HepG2 (cell line): ENCODE measurements at regions not wholly inside any gene's neighbourhood (a gene's known extent, or its start where the extent isn't known, plus 50 kb on each side); places are given as distances from the start of the nearest gene placed in this dataset.

ENCODE experiments used
- ATAC-seq: fragments of 200-7000 bp; cut with Tn5 transposase; 3 replicates; pipeline ENCODE4 v1.9.1; 2020; ENCODE audit warnings: mild to moderate bottlenecking, moderate library complexity
- BruUV-seq: library from RNA; stranded (reverse); fragments of 400-500 nt; replicated peaks from 2 replicates; lab custom pipeline; 2021; lab: Mats Ljungman, UMichigan
- CTCF ChIA-PET: fragments of 300-600 bp; formaldehyde crosslinking; extraction: SDS; loops from one replicate; lab custom pipeline; 2021; ENCODE audit warnings: low total read pairs, inconsistent platforms, low intra/inter-chr PET ratio; lab: Yijun Ruan, JAX
- POLR2A ChIA-PET: fragments of 350-600 bp; sonication (Branson Sonifier 250); formaldehyde crosslinking; loops from one replicate; lab custom pipeline; 2020; ENCODE audit warnings: antibody characterized with exemption, inconsistent platforms; lab: Yijun Ruan, JAX
- DNase-seq: peaks from one replicate; pipeline ENCODE4 v3.0.0-alpha.2; 2015; ENCODE audit warnings: low spot score
- FAIRE-seq: peaks from 3 replicates; lab custom pipeline; 2011; peaks lifted over from hg19 to GRCh38; lab: Jason Lieb, UNC
- H2AFZ ChIP-seq: one replicate; pipeline ENCODE4 v1.6.1; 2011; ENCODE audit warnings: low read length, inconsistent platforms
- H3K27ac ChIP-seq: fragments of 300-600 bp; 3 replicates; pipeline ENCODE4 v1.8.0; 2011; ENCODE audit warnings: mixed run types, mild to moderate bottlenecking, mixed read lengths, low read length, inconsistent platforms; ENCODE audit not compliant: insufficient read depth; ENCODE audit errors: extremely low read length
- H3K27me3 ChIP-seq, 2 experiments: fragments of 200-600 bp in 1 of 2; 2 replicates in 1 of 2; 3 replicates in 1 of 2; pipeline versions ENCODE4 v1.6.0 to v1.8.0; 2011; ENCODE audit warnings: low read length in 2 of 2, mild to moderate bottlenecking in 2 of 2, moderate library complexity in 2 of 2, inconsistent platforms in 1 of 2; ENCODE audit not compliant: insufficient read depth in 2 of 2, control insufficient read depth in 1 of 2
- H3K36me3 ChIP-seq, 2 experiments: fragments of 200-600 bp in 1 of 2; replicated peaks in 1 of 2; 2 replicates in 1 of 2; 3 replicates in 1 of 2; pipeline versions ENCODE4 v1.5.1 to v1.8.0; 2011; ENCODE audit warnings: low read length in 2 of 2, inconsistent platforms in 1 of 2; ENCODE audit not compliant: insufficient read depth in 2 of 2, control insufficient read depth in 1 of 2
- H3K4me1 ChIP-seq: 2 replicates; pipeline ENCODE4 v1.5.1; 2012; ENCODE audit warnings: low read length, inconsistent platforms; ENCODE audit not compliant: insufficient read depth
- H3K4me2 ChIP-seq: 2 replicates; pipeline ENCODE4 v1.6.0; 2011; ENCODE audit warnings: low read depth, low read length, inconsistent platforms
- H3K4me3 ChIP-seq, 3 experiments: fragments of 200-600 bp in 1 of 3; sonication (generic), shearing (Covaris generic) in 1 of 3; replicated peaks in 1 of 3; 2 replicates each; pipeline ENCODE4 v1.5.1; 2011 to 2016; ENCODE audit warnings: low read length in 3 of 3, inconsistent platforms in 2 of 3, low read depth in 2 of 3, mild to moderate bottlenecking in 2 of 3, control low read depth in 1 of 3, mixed read lengths in 1 of 3; ENCODE audit not compliant: insufficient read depth in 1 of 3
- H3K79me2 ChIP-seq: one replicate; pipeline ENCODE4 v1.6.1; 2011; ENCODE audit warnings: low read length, inconsistent platforms; ENCODE audit not compliant: insufficient read depth
- H3K9ac ChIP-seq: 2 replicates; pipeline ENCODE4 v1.6.0; 2011; ENCODE audit warnings: mild to moderate bottlenecking, low read depth, low read length, inconsistent platforms; ENCODE audit not compliant: insufficient read depth
- H3K9me3 ChIP-seq: 2 replicates; pipeline ENCODE4 v1.5.1; 2012; ENCODE audit warnings: mild to moderate bottlenecking, low read length
- H4K20me1 ChIP-seq: 2 replicates; pipeline ENCODE4 v1.6.0; 2011; ENCODE audit warnings: inconsistent platforms, mild to moderate bottlenecking, low read length, moderate library complexity; ENCODE audit not compliant: insufficient read depth
- CTCF ChIP-seq: sonication (generic); formaldehyde crosslinking; IDR thresholded peaks from 2 replicates; pipeline ENCODE4 v1.5.0; 2020; ENCODE audit warnings: mild to moderate bottlenecking, missing genetic modification reagents, moderate library complexity
- IRX3 ChIP-seq: sonication (generic); formaldehyde crosslinking; IDR thresholded peaks from 2 replicates; pipeline ENCODE4 v1.8.1; 2023; ENCODE audit warnings: mild to moderate bottlenecking, low read depth, missing genetic modification reagents, borderline replicate concordance
- NKX3-1 ChIP-seq: sonication (generic); formaldehyde crosslinking; IDR thresholded peaks from 2 replicates; pipeline ENCODE4 v1.5.0; 2020; ENCODE audit warnings: missing genetic modification reagents
- RAD51 ChIP-seq: fragments of 450-650 bp; IDR thresholded peaks from 2 replicates; pipeline ENCODE4 v1.6.1; 2016; ENCODE audit warnings: borderline replicate concordance
- RXRA ChIP-seq: sonication (generic); formaldehyde crosslinking; IDR thresholded peaks from 2 replicates; pipeline ENCODE4 v1.5.1; 2020; ENCODE audit warnings: missing genetic modification reagents
- SRF ChIP-seq: IDR thresholded peaks from 2 replicates; pipeline ENCODE4 v1.6.1; 2011; ENCODE audit warnings: mild to moderate bottlenecking, low read depth, low read length, moderate library complexity
- STAG1 ChIP-seq: sonication (generic); formaldehyde crosslinking; IDR thresholded peaks from 2 replicates; pipeline ENCODE4 v1.4.0; 2020; ENCODE audit warnings: missing genetic modification reagents
- TOPORS ChIP-seq: sonication (generic); formaldehyde crosslinking; IDR thresholded peaks from 2 replicates; pipeline ENCODE4 v1.8.0; 2023; ENCODE audit warnings: mild to moderate bottlenecking, missing genetic modification reagents
- USF2 ChIP-seq, 2 experiments: sonication (generic) in 1 of 2; formaldehyde crosslinking in 1 of 2; IDR thresholded peaks; 2 replicates each; pipeline versions ENCODE4 v1.5.1 to v1.6.1; 2011 to 2020; ENCODE audit warnings: borderline replicate concordance in 1 of 2, low read depth in 1 of 2, low read length in 1 of 2, mild to moderate bottlenecking in 1 of 2, missing genetic modification reagents in 1 of 2, moderate library complexity in 1 of 2
- ZNF772 ChIP-seq: sonication (generic); formaldehyde crosslinking; IDR thresholded peaks from 2 replicates; pipeline ENCODE4 v1.5.0; 2020; ENCODE audit warnings: mild to moderate bottlenecking, missing genetic modification reagents
- ZSCAN22 ChIP-seq: sonication (generic); formaldehyde crosslinking; IDR thresholded peaks from 2 replicates; pipeline ENCODE4 v1.4.0; 2020; ENCODE audit warnings: mild to moderate bottlenecking, missing genetic modification reagents
- WGBS: methylation state at CpG from one replicate; pipeline ENCODE4 v1.1.6; 2017; ENCODE audit warnings: low lambda C conversion rate; 5-methylcytosine and 5-hydroxymethylcytosine counted together
- in situ Hi-C: cut with HindIII; loops from 2 replicates; pipeline ENCODE4 v1.10.0; 2017; ENCODE audit warnings: low pct_unique_long_range_greater_than_20kb; ENCODE audit not compliant: extremely low pct_ligation_motif_present
- intact Hi-C: fragments of 100-400 bp; cut with micrococcal nuclease; formaldehyde crosslinking; loops from one replicate; pipeline ENCODE4 v1.10.0; 2022; ENCODE audit not compliant: unreplicated experiment
- TF ChIP-seq, protein P1 (sequence below): sonication (generic); formaldehyde crosslinking; IDR thresholded peaks from 2 replicates; pipeline ENCODE4 v1.5.0; 2020; ENCODE audit warnings: missing genetic modification reagents

- Histone ChIP-seq H3K9me3 (no peaks in the 10 kb centered on the region), H3K9ac (no peak overlapping the region), H3K4me1 (no peaks in the 10 kb centered on the region)
- WGBS: 49% methylated on average over 8 of the region's 9 CpGs
- in situ Hi-C loops: no loop called here
- peak; percentile 9 for DNase-seq
- TF ChIP-seq TOPORS (CRISPR knock-in tag) (no peak), NKX3-1 (CRISPR knock-in tag) (no peak), STAG1 (peak; percentile 28; the same call in 1 of the 2 replicates), CTCF (CRISPR knock-in tag) (peak; percentile 40), RXRA (CRISPR knock-in tag) (no peak)
- TF ChIP-seq, all 625 proteins: peak for 2
- 0 out of 2 replicates have a peak, but pooled peaks cover 3% of the 10 kb centered on the region for H4K20me1 ChIP-seq
- no TSS peak for BruUV-seq
- POLR2A ChIA-PET: no interaction called here
- H3K36me3 ChIP-seq: no peaks in the 10 kb centered on the region
- CTCF ChIA-PET: interaction anchor here (0.9 to 1.4 kb wide), 2 partner anchors 206 to 253 kb away, joined by 3 read pairs; no protein-coding TSS in a partner anchor
- H3K79me2 ChIP-seq: no peaks in the 10 kb centered on the region
- FAIRE-seq (no peak), ATAC-seq (peak; percentile 81)
- H3K27me3 ChIP-seq: peaks cover 0 to 4% of the 10 kb centered on the region in 2 experiments; a peak in 2 of 5 replicates
- intact Hi-C loops: no loop called here
- H3K4me2 ChIP-seq: no peak overlapping the region
- no peak overlapping the region for H2AFZ ChIP-seq
- no peak overlapping the region for H3K4me3 ChIP-seq
- H3K27ac ChIP-seq: no peak overlapping the region
Observed at GRCh38 chr15:70259640-70260508, 162.2 kb upstream of the TLE3 start.

- intact Hi-C loops (no loop called here), in situ Hi-C loops (no loop called here)
- H3K4me1 ChIP-seq: no peaks in the 10 kb centered on the region
- H3K27ac ChIP-seq: no peak overlapping the region
- no peak overlapping the region for H3K9ac ChIP-seq
- no peaks in the 10 kb centered on the region for H3K79me2 ChIP-seq
- 0 out of 2 replicates have a peak, but pooled peaks cover 3% of the 10 kb centered on the region for H4K20me1 ChIP-seq
- TF ChIP-seq ZNF772 (CRISPR knock-in tag) (no peak), IRX3 (no peak), ZSCAN22 (CRISPR knock-in tag) (no peak), SRF (no peak), RAD51 (peak; percentile 87), USF2 (IDR thresholded peaks at IDR 0.05; ENCODE audit: low read depth, low read length) (peak; percentile 88), USF2 (CRISPR knock-in tag; IDR thresholded peaks at IDR 0.05; ENCODE audit: borderline replicate concordance) (peak; percentile 32; the same call in 1 of the 2 replicates)
- TF ChIP-seq, protein P1, sequence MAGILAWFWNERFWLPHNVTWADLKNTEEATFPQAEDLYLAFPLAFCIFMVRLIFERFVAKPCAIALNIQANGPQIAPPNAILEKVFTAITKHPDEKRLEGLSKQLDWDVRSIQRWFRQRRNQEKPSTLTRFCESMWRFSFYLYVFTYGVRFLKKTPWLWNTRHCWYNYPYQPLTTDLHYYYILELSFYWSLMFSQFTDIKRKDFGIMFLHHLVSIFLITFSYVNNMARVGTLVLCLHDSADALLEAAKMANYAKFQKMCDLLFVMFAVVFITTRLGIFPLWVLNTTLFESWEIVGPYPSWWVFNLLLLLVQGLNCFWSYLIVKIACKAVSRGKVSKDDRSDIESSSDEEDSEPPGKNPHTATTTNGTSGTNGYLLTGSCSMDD: no peak
- DNase-seq (no peak), ATAC-seq (no peak), FAIRE-seq (no peak)
- ChIA-PET CTCF (interaction anchor here (1.4 kb wide), 1 partner anchor 253 kb away, joined by 3 read pairs; no protein-coding TSS in a partner anchor), POLR2A (no interaction called here)
- H2AFZ ChIP-seq: no peak overlapping the region
- H3K9me3 ChIP-seq: no peaks in the 10 kb centered on the region
- no peaks in the 10 kb centered on the region for H3K36me3 ChIP-seq
- no peak overlapping the region for H3K4me3 ChIP-seq
- peaks cover 0 to 4% of the 10 kb centered on the region in 2 experiments; a peak in 3 of 5 replicates for H3K27me3 ChIP-seq
- H3K4me2 ChIP-seq: no peak overlapping the region
- no TSS peak for BruUV-seq
- WGBS: 43% methylated on average over 5 of the region's 11 CpGs
Observed at GRCh38 chr15:70259028-70259424, 161.3 kb upstream of the TLE3 start.
